GM21786 (cell line): ENCODE measurements at regions not wholly inside any gene's neighbourhood (a gene's known extent, or its start where the extent isn't known, plus 50 kb on each side); places are given as distances from the start of the nearest gene placed in this dataset.
"Not testable (repeated sequence)": the region's sequence is repeated elsewhere in the genome, so short reads cannot be mapped to it uniquely, and the experiment has no call there.

ENCODE experiments used
- ATAC-seq: cut with Tn5 transposase; IDR thresholded peaks from one replicate; pipeline ENCODE4 v1.9.1; 2021; ENCODE audit not compliant: unreplicated experiment

DNA sequence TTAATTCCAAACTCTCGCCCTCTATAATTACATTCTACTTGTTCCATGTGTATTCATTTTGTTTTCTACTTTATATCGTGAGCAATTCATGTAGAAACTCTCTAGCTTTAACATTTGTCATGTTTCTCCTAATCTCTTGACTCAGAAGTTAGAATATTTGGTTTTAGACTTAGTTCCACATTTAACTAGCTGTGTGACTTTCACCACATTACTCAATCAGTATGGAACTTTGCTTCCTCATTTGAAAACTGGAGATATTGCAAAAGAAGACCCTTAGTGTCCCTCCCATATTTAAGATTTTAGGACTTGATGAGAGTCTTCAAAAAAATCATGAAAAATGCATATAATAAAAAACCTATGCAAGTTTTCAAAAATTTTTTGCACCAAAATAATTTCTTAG, 447.5 kb downstream of the GXYLT1 start:
- no peak for ATAC-seq

DNA sequence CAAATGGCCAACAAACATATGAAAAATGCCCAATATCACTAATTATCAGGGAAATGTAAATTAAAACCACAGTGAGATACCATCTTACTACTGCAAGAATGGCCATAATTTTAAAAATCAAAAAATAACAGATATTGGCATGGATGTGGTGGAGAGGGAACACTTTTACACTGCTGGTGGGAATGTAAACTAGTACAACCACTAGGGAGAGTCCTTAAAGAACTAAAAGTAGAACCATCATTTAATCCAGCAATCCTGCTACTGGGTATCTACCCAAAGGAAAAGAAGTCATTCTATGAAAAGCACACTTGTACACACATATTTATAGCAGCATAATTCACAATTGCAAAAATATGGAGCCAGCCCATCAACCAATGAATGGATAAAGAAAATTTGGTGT, 459.7 kb downstream of the GXYLT1 start:
- no peak for ATAC-seq

DNA sequence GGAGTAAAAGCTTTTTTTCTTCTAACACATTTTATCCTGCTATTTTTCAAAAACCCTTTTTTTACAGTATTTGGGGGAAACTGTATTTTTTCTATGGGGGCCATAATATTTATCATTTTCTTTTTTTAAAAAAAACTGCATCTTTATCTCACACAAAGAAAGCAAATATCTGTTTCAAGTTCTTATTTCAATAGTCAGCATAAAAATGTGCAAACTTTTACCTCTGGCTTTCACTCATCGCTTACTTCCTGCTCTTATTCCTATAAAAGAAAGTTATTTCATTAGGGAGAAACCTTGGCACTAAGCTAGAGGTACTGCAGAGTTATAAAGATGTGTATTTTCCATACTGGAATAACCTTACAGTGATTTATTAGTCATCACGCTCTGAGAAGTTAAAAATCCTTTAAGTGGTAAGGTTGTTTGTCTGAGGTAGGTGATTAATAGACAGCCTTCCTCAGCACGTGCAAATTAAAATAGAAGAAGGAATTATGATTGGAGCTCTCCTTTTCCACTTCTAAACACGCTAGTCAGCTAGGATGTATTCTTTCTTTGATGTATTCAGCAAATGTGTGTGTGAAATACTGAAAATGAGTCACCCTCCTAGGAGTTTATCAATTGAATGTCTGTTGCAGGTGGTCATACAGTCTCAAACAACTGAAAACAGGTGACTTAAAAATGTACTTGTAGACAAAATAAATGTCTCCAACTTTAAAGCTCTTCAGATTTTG, 461.0 kb downstream of the GXYLT1 start:
- no peak for ATAC-seq

DNA sequence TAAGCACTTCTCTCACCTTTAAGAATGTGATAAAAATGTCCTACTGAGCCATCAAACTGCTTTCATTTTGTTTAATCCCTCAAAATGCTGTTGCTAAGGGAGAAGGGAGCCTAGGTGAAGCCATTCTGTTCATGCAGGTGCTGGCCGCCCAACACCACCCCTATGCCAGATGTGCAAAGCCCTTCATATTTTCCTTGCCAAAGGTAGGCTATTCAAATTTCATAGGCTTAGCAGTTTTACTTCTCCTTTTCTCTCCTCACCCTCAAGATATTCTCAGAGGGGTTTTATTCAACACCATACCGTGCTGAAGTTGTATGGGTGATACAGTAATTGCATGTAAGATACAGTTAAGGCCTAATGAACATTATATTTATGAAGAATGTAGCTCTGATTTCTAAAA, 461.7 kb downstream of the GXYLT1 start:
- ATAC-seq: no peak

DNA sequence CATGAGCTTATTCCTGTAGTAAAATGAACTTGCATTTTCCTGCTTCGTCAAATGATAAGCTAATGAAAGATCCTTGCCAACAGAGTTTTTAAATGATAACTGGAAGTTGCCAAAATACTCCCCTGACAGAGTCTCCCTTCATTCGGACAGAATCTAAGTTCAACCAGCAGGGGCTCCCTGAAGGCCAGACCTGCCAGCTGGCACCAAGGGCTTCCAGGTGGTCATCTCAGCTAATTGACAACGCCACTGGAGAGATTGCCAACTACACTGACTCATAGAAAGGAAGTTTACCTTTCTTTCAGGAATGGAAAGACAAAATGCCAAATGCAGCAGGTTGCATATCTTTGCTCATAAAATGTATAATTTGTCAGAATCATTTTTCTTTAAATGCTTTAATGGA, 462.8 kb downstream of the GXYLT1 start:
- ATAC-seq: no peak

DNA sequence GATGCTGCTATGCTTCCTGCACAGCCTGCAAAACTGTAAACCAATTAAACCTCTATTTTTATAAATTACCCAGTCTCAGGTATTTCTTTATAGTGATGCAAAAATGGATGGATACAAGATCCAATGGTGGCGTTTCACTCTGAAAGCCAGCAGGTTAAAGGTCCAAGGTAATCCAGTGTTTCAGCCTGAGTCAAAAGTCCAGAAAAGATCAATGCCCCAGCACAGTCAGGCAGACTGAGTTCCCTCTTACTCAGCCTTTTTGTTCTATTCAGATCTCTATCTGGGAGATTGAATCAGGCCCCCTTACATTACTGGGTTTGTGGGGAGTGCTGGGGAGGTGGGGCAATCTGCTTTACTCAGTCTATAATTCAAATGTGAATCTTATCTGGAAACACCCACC, 464.5 kb downstream of the GXYLT1 start:
- no peak for ATAC-seq

DNA sequence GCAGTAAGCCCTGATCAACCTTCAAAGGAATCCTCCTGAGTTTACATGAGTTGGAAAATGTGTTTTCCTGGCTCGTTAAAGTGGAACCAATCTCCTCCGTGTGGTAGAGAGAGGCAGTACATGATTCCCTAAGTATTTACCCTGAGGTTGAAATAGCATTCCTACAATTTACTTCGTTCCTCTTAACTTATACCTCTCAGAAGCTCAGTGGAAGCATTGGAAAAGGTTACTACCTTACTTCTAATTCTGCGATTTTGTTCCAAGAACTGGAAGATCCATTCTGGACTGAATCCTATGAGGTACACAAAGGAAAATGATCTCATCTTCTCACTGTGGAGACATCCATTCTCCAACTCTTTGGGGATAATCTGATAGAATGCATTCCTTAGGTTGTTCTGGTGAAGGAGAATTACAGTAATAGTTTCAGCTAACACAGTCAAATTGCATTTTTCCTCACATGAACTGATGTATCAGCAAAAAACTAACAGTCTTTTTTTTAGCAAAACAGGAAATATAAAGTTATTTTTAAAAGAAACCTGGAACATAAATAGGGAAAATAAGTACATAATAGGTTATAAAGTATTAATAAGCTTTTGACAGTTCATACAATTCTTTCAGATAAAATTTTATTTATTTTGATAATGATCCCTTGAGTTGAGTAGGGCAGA, 475.6 kb downstream of the PDZRN4 start:
- ATAC-seq: no peak

DNA sequence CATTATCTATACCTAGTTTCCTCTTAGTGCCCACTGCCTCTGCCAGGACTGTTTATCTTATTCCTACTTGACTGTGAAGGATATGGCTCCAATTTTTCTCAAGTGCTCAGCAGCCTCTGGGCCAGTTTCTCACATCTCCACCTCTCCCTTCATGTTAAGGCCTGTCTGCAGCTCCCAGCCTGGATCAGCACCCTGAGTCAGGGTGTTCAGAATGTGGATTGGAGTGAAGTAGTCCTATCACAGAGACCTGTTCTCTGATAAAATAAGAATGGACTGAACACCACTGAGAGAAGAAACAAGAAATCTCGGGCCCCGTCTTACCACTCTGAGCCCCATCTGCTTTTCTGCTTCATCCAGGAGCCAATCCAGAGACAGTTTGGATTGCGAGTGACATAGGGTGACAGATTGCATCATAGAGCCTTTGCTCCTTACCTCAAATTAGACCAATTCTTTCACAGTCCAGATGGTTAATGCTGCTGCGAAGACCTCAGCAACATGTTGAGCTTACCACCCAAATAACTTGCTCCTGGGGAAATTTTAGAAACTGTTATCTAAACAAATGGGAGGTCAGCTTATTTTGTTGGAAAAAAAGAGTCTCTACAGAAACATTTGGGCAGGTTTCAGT, 473.1 kb downstream of the PDZRN4 start:
- no peak for ATAC-seq

DNA sequence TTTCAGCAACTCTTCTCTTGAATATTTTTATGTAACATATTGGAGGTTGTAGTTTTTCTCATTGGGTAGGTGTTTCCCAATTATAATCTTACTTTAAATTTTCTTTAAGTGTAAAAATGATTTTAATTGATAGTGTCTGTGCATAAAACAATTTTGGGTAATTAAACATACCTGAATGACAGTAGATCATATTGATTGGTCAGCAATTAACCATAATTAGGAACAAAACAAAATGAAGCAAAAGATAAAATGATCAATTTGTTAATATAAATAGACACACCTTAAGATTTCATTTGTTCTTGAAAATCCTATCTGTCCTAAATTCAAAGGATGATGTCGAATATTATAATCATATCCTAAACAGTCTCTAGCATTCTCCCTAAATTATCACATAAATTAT, 468.3 kb downstream of the PDZRN4 start:
- no peak for ATAC-seq

DNA sequence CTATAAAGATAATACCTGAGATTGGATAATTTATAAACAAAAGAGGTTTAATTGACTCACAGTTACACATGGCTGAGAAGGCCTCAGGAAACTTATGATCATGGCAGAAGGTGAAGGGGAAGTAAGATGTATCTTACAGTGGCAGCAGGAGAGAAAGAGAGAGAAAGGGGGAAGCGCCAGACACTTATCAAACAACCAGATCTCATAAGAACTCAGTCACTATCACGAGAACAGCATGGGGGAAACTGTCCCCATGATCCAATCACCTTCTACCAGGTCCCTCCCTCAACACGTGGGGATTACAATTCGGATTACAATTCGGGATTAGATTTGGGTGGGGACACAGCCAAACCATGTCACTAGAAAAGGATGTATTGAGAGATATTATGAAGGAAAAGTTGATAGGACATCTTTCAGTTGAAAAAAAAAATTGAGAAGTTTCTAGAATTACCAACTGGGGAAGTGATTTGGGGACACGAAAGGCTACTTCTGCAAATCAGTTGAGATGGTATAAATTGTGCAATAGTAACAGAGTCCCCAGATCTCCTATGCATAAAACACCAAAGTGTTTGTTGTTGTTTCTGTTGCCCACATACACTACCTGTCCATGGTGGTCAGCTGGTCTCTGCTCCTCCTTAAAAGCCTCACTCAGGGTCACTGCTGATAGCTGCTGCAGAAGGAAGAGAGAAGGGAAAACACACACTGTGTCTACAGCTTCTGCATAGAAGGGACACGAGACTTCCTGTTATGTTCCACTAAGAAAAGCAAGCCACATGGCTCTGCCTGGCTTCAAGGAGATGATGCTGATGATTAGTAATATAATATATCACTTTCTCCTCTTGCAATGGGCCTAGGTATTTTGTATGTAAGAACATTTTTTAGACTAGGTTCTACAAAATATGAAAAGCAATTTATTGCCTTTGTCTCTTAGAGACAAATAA, 465.5 kb downstream of the PDZRN4 start:
- ATAC-seq: no peak

DNA sequence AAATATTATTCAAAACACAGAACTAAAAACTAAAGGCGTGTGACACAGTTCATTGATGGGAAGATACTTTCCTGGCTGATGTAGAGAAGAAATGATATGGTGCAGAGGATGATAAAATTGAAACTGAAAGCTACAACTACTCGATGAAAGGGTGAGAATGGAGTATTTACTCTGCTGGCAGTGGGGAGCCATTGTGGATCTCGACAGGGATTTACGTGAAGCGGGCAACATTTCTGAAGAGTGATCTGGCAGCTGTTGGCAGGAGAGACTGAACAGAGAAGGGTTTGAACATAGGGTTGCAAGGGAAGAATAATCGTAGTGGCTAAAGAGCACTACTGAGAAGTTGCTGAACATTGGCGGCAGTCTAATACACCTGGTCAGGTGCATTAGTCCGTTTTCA, 464.9 kb downstream of the PDZRN4 start:
- no peak for ATAC-seq

DNA sequence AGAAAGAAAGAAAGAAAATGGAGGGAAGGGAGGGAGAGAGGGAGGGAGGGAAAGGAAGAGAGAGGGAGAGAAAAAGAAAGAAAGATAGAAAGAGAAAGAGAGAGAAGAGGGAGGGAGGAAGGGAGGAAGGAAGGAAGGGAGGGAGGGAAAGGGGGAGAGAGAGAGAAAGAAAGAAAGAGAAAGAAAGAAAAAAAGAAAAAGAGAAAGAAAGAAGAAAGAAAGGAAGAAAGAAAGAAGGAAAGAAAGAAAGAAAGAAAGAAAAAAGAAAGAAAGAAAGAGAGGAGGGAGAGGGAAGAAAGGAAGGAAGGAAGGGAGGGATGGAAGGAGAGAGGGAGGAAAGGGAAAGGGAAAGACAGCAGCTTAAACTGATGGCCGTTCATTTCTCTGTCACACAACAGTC, 457.5 kb downstream of the PDZRN4 start:
- no peak for ATAC-seq

DNA sequence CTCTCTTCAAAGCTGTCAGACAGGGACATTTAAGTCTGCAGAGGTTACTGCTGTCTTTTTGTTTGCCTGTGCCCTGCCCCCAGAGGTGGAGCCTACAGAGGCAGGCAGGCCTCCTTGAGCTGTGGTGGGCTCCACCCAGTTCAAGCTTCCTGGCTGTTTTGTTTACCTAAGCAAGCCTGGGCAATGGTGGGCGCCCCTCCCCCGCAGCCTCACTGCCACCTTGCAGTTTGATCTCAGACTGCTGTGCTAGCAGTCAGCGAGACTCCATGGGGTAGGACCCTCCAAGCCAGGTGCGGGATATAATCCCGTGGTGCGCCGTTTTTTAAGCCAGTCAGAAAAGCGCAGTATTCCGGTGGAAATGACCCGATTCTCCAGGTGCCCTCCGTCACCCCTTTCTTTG, 454.7 kb downstream of the PDZRN4 start:
- not testable (repeated sequence) for ATAC-seq

DNA sequence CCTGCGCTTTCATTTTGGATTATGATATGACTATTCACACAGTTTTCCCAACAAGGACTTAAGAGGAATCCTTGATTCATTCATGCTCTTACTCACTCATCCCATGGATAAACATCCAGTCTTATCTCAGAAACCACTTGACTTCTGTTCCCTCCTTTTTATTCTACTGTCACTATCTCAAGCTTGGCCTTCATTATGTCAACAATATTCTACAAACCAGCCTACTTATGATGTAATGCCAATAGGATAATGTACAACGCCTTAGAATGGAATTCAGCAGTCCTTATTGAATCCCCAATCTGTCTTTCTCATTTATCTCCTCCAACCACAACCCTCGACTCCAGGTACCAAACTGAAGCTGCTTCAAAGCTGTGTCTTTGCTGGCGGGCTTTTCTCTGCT, 448.5 kb downstream of the PDZRN4 start:
- no peak for ATAC-seq

DNA sequence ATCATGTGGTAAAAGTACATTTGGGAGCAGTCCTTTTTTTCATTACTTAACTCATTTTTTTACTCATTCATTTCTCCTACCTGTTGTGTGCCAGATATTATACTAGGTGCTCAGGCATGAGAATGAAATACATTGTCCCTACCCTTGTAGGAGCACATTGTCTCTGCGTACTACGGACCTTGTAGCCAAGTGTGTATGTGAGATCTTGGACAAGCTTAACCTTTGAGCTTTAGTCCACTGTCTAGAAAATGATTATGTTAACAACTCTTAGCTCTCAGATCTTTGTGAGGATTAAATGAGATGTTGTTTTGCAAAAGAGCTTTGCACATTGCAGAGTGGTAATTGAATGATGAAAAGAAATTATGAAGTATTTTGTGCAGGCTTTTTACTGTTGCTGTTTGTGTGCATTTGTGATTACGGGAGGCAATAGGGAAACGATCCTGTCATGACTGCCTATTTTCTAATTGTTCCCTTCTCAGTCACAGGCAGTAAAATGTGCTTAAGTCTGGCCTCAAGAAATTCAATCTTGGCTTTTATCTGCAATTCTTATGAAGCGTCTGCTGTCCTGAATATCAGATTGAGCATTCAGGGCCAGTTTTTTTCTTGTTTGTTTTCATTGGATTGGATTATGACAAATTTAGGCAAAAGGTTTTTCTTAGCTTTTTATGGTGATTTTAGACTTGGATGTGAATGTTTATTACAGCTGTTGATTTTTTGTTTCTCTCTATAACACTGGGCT, 447.7 kb downstream of the PDZRN4 start:
- ATAC-seq: no peak

DNA sequence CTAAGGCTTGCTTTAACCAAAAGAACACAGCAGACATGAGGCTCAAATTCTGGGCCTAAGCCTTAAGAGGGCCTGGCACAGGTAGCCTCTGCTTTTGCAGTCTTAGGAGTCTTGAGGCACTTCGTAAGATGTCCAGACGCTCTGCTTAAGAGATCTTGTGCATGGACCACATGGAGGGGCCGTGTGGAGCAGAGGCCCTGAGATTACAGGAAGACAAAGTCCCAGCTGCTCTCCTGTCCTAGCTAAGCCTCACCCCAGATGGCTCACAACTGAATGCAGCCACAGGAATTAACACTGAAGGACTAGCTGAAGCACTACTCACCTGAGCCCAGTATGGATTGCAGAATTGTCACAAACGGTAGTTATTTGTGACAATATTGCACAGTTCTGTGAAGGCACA, 446.0 kb downstream of the PDZRN4 start:
- ATAC-seq: no peak

DNA sequence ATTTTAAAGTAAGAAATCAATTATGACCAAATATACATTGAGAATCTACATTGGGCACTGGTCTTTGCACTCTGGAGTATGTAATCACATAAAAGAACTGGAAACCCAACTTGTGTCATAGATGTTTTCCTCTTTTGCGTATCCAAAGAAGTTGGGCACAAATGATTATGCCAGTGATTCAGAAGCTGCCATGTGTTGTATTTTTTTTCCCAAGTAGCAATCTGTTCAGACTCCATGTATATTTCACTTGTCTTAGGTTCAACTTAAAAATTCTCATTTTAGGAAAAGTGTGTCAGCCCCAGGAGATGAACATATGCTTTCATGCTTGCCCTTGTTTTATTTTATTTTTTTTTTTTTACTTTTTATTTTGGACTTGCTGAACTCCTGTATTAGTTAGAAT, 441.5 kb downstream of the PDZRN4 start:
- no peak for ATAC-seq

DNA sequence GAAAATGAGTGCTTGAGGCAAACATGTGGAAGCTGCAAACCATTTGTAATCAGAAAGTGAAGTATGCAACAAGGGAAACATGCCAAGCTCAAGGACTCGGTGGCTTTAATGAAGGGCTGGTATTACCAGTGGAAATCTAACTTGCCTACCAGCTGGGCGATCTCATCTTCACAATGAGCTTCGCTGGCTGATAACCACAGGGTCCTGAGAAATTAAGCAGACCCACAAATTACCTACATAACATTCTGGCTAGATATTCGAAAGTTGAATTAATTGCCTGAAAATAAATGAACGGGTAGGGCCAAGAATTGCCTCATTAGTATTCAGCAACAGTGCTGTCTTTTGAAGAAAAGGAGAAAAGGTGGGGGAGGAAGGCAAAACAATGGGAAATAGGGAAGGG, 439.4 kb downstream of the PDZRN4 start:
- ATAC-seq: no peak

DNA sequence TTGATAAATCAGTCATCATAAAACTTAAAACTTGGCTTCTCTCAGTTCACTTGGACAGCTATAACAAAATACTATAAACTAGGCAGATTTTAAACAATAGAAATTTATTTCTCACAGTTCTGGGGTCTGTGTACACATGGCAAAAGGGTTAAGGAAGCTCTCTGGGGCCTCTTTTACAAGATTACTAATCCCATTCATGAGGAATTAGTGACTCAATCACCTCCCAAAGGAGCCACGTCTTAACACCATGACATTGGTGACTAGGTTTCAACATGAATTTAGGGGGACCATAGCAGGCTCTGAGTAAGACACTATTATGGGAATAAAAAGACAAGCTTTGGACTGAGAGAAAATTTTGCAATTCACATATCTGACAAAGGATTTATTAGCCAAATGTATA, 436.5 kb downstream of the PDZRN4 start:
- no peak for ATAC-seq
